GM18861 (cell line): ENCODE measurements at regions not wholly inside any gene's neighbourhood (a gene's known extent, or its start where the extent isn't known, plus 50 kb on each side); places are given as distances from the start of the nearest gene placed in this dataset.

ENCODE experiments used
- ATAC-seq: cut with Tn5 transposase; IDR thresholded peaks from one replicate; pipeline ENCODE4 v1.9.1; 2021; ENCODE audit not compliant: unreplicated experiment

- no peak for ATAC-seq
Observed at GRCh38 chr3:83729576-83729975, 1229.2 kb upstream of the CADM2 start.

GRCh38 chr3:83734656-83735055 lies 1224.1 kb upstream of the CADM2 start:
- ATAC-seq: no peak

- no peak for ATAC-seq
Observed at GRCh38 chr3:83738202-83738601, 1220.6 kb upstream of the CADM2 start.

GRCh38 chr3:83740504-83740903 lies 1218.3 kb upstream of the CADM2 start:
- ATAC-seq: no peak

GRCh38 chr3:83765956-83766355 lies 1192.8 kb upstream of the CADM2 start:
- ATAC-seq: no peak

- ATAC-seq: no peak
Observed at GRCh38 chr3:83769791-83770663, 1188.8 kb upstream of the CADM2 start.

GRCh38 chr3:83770664-83771402 lies 1188.0 kb upstream of the CADM2 start:
- ATAC-seq: no peak

GRCh38 chr3:83802801-83803200 lies 1156.0 kb upstream of the CADM2 start:
- ATAC-seq: no peak

GRCh38 chr3:83807511-83807910 lies 1151.3 kb upstream of the CADM2 start:
- ATAC-seq: no peak

- no peak for ATAC-seq
Observed at GRCh38 chr3:83813176-83813575, 1145.6 kb upstream of the CADM2 start.

- ATAC-seq: no peak
Observed at GRCh38 chr3:83816653-83817052, 1142.1 kb upstream of the CADM2 start.

- ATAC-seq: no peak
Observed at GRCh38 chr3:83821506-83821905, 1137.3 kb upstream of the CADM2 start.

- ATAC-seq: no peak
Observed at GRCh38 chr3:83823095-83823494, 1135.7 kb upstream of the CADM2 start.

GRCh38 chr3:83835040-83835439 lies 1123.7 kb upstream of the CADM2 start:
- ATAC-seq: no peak

- ATAC-seq: no peak
Observed at GRCh38 chr3:83842511-83842910, 1116.3 kb upstream of the CADM2 start.

GRCh38 chr3:83843716-83844115 lies 1115.1 kb upstream of the CADM2 start:
- ATAC-seq: no peak

GRCh38 chr3:83849106-83849730 lies 1109.6 kb upstream of the CADM2 start:
- no peak for ATAC-seq

- no peak for ATAC-seq
Observed at GRCh38 chr3:83863380-83863779, 1095.4 kb upstream of the CADM2 start.

- ATAC-seq: no peak
Observed at GRCh38 chr3:83868909-83869567, 1089.8 kb upstream of the CADM2 start.

GRCh38 chr3:83873550-83873949 lies 1085.2 kb upstream of the CADM2 start:
- ATAC-seq: no peak

GRCh38 chr3:83877910-83878309 lies 1080.9 kb upstream of the CADM2 start:
- ATAC-seq: no peak
